ENCODE measurements at regions not wholly inside any gene's neighbourhood (a gene's known extent, or its start where the extent isn't known, plus 50 kb on each side); places are given as distances from the start of the nearest gene placed in this dataset.
"Not testable (repeated sequence)": the region's sequence is repeated elsewhere in the genome, so short reads cannot be mapped to it uniquely, and the experiment has no call there.

- DNase-seq (ENCODE audit: low spot score); intact Hi-C loops (cut with DNase I): not testable (repeated sequence)
These were observed 306.7 kb downstream of the CCDC74A start for GRCh38 chr2:131834203-131835020.

- DNase-seq (ENCODE audit: low spot score); intact Hi-C loops (cut with DNase I): not testable (repeated sequence)
These were observed 307.3 kb downstream of the CCDC74A start for GRCh38 chr2:131835022-131835421.

- intact Hi-C loops (cut with DNase I) = no loop called here
- DNase-seq (ENCODE audit: low spot score) = no peak
These were observed 308.0 kb downstream of the CCDC74A start for GRCh38 chr2:131835621-131836091.

- intact Hi-C loops (cut with DNase I); DNase-seq (ENCODE audit: low spot score): not testable (repeated sequence)
These were observed 308.4 kb downstream of the CCDC74A start for GRCh38 chr2:131836116-131836515.

GRCh38 chr2:131844044-131844443 is 316.4 kb downstream of the CCDC74A start:
- DNase-seq (ENCODE audit: low spot score); intact Hi-C loops (cut with DNase I): not testable (repeated sequence)

GRCh38 chr2:131856202-131856601 is 305.6 kb downstream of the ANKRD30BL start:
- DNase-seq (ENCODE audit: low spot score); intact Hi-C loops (cut with DNase I): not testable (repeated sequence)

GRCh38 chr2:131858197-131858596 is 303.6 kb downstream of the ANKRD30BL start:
- DNase-seq (ENCODE audit: low spot score); intact Hi-C loops (cut with DNase I): not testable (repeated sequence)
